GM10248 (cell line): ENCODE measurements at regions not wholly inside any gene's neighbourhood (a gene's known extent, or its start where the extent isn't known, plus 50 kb on each side); places are given as distances from the start of the nearest gene placed in this dataset.

Experiments
- CTCF ChIA-PET: fragments of 300-600 bp; sonication (Branson Sonifier 250); formaldehyde crosslinking; extraction: SDS; loops from one replicate; lab custom pipeline; 2021; ENCODE audit warnings: antibody characterized with exemption; lab: Yijun Ruan, JAX
- POLR2A ChIA-PET: fragments of 350-650 bp; sonication (Branson Sonifier 250); formaldehyde crosslinking; extraction: SDS; loops from one replicate; lab custom pipeline; 2020; ENCODE audit warnings: antibody characterized with exemption; lab: Yijun Ruan, JAX
- DNase-seq: peaks from one replicate; pipeline ENCODE4 v3.0.0; 2012; ENCODE audit errors: extremely low spot score
- TF ChIP-seq, protein P1 (sequence below): IDR thresholded peaks from 2 replicates; pipeline ENCODE4 v1.5.1; 2012; ENCODE audit warnings: mild to moderate bottlenecking, low read depth; ENCODE audit errors: extremely low read depth, missing control alignments, control extremely low read depth

DNA sequence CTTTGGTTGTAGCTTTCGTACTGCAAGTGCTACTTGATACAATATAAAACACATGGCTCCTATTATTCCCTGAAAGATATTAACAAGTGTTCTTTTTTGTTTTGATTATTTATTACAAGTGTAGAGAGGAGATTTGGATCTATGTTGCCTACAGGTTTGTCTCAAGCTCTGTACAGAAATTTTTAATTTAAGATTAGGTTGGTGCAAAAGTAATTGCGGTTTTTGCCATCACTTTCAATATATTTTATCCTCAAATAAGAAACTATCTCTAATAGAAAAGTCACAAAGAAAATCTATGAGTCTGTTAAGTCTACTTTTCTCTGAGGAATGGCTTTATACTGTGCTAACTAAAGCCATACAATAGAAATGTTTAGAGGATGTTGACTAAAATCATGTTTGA, 1086.1 kb downstream of the GRM8 start:
- DNase-seq: no peak
- TF ChIP-seq, protein P1, sequence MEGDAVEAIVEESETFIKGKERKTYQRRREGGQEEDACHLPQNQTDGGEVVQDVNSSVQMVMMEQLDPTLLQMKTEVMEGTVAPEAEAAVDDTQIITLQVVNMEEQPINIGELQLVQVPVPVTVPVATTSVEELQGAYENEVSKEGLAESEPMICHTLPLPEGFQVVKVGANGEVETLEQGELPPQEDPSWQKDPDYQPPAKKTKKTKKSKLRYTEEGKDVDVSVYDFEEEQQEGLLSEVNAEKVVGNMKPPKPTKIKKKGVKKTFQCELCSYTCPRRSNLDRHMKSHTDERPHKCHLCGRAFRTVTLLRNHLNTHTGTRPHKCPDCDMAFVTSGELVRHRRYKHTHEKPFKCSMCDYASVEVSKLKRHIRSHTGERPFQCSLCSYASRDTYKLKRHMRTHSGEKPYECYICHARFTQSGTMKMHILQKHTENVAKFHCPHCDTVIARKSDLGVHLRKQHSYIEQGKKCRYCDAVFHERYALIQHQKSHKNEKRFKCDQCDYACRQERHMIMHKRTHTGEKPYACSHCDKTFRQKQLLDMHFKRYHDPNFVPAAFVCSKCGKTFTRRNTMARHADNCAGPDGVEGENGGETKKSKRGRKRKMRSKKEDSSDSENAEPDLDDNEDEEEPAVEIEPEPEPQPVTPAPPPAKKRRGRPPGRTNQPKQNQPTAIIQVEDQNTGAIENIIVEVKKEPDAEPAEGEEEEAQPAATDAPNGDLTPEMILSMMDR: no peak
- ChIA-PET POLR2A (no interaction called here), CTCF (no interaction called here)

DNA sequence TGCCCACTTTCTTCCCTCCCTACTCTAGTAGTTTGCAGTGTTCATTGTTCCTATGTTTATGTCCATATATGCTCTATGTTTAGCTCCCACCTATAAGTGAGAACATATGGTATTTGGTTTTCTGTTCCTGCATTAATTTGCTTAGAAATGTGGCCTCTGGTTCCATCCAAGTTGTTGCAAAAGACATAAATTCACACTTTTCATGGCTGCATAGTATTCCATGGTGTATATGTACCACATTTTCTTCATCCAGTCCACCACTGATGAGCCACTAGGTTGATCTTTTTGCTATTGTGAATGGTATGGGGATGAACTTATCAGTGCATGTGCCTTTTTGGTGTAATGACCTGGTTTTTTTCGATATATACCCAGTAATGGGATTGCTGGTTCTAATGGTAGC, 1089.1 kb downstream of the GRM8 start:
- TF ChIP-seq, protein P1: no peak
- no peak for DNase-seq
- ChIA-PET CTCF (interaction anchor here (0.9 kb wide), 1 partner anchor 10 kb away, joined by 3 read pairs; no protein-coding TSS in a partner anchor), POLR2A (no interaction called here)

DNA sequence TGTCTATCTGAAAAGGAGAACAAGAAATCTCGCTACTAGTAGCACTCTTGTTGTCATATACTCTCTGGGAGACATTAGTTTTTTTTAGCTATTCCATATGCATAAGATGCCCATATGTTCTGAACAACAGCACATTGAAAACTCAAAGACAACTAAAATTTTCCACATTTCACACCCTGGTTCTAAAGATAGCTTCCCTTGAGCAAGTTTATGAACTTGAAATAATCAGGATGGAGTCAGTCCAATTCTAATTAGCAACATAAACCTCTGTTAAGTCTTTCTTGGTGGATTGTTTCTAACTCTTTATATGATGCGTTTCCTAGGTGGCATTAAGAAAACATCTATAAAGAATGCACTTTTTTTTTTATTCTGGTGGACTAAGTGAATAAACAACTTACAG, 1095.3 kb downstream of the GRM8 start:
- CTCF ChIA-PET: no interaction called here
- POLR2A ChIA-PET: no interaction called here
- TF ChIP-seq, protein P1: no peak
- no peak for DNase-seq

DNA sequence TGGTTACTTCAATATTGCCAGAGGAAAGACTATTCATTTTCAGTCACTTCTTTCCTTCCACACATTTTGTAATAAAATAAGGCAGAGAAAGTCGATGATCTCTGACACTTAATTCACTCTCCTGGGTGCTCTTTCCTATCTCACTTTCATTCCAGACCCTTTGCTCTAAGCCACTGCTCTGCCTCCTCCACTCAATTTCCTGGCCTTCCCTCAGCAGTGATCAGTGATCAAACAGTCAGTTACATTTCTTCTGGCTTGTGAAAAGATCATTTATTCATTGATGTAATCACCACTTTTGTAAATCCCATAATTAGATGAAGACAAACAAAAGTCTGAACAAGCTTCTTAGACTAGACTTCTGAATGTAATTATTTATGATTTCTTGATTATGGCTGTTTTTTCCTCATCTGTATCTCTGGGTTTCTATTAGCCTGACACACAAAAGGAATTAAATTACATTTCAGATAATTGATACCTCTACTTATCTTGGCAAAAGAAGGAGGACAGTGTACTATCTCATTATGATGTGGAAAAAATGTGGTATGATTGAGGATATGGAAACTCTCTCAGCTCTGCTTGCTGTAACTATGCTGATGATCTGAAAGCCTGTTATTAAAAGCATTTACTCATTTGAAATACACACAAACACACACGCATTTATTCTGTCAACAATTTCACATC, 1102.3 kb downstream of the GRM8 start:
- POLR2A ChIA-PET: no interaction called here
- TF ChIP-seq, protein P1: no peak
- CTCF ChIA-PET: no interaction called here
- no peak for DNase-seq

DNA sequence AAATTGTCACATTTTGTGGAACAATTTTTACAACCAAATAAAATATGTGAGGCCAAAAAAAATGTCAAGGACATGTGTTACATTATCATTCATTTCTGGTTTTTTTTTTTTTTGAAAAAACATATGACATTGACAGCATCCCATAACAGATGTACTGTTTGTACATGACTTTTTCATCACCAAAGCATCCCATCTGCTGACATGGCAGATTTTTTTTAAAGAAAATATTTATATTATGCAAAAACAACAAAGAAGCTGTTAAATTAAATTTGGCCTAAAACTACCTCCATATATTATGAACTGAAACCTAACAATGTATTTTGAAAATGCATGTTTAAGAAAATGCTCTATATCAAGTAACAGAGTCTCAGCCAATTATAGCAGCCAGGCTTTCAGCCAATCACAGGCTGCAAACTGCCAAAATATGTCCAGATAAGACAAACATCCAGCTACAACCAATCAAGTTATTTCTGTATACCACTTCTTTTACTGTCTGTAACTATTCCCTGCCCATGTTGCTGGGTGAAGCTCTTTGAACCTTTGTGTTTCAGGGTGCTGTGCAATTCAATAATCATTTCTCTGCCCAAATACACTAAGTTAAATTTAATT, 1111.8 kb downstream of the GRM8 start:
- POLR2A ChIA-PET: no interaction called here
- TF ChIP-seq, protein P1: no peak

DNA sequence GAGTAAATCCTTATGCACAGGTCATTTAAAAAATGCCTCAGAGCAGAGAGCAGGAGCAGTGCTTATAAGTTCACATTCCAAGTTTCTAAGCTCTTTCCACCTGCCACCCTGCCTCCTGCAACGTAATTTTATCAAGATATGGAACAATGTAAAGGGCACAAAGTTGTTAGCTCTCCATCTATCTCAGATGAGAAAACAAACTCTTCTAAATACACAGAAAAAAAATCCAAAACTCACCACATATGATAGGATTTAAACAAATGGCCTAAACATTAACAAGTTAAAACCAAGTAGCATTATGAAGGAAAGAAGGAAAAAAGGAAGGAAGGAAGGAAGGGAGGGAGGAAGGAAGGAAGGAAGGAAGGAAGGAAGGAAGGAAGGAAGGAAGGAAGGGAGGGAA, 1132.8 kb downstream of the GRM8 start:
- TF ChIP-seq, protein P1: no peak
- ChIA-PET POLR2A (no interaction called here), CTCF (interaction anchor here (1.2 kb wide), 1 partner anchor 9 kb away, joined by 3 read pairs; no protein-coding TSS in a partner anchor)
- no peak for DNase-seq

More for the DNA sequence above, 1111.8 kb downstream of the GRM8 start:
- CTCF ChIA-PET: no interaction called here
- no peak for DNase-seq
